BE2C (cell line): ENCODE measurements at regions not wholly inside any gene's neighbourhood (a gene's known extent, or its start where the extent isn't known, plus 50 kb on each side); places are given as distances from the start of the nearest gene placed in this dataset.

Source experiments
- DNase-seq: peaks from one replicate; pipeline ENCODE4 v3.0.0-alpha.2; 2020
- H3K27me3 ChIP-seq: fragments of 250-450 bp; sonication (Bioruptor Pico); 2 replicates; pipeline ENCODE4 v1.5.1; 2020; ENCODE audit warnings: mild to moderate bottlenecking
- H3K36me3 ChIP-seq: fragments of 250-450 bp; sonication (Bioruptor Pico); 2 replicates; pipeline ENCODE4 v1.5.1; 2020; ENCODE audit warnings: mild to moderate bottlenecking
- H3K4me1 ChIP-seq: fragments of 250-450 bp; sonication (Bioruptor Pico); 2 replicates; pipeline ENCODE4 v1.5.1; 2020
- H3K4me3 ChIP-seq: 2 replicates; pipeline ENCODE4 v1.5.1; 2011; ENCODE audit warnings: low read depth, low read length
- H3K9me3 ChIP-seq: fragments of 250-450 bp; sonication (Bioruptor Pico); 2 replicates; pipeline ENCODE4 v1.5.1; 2020
- TF ChIP-seq, protein P1 (sequence below): IDR thresholded peaks from 2 replicates; pipeline ENCODE4 v1.5.1; 2012; ENCODE audit warnings: mild to moderate bottlenecking, low read depth, low read length

DNA sequence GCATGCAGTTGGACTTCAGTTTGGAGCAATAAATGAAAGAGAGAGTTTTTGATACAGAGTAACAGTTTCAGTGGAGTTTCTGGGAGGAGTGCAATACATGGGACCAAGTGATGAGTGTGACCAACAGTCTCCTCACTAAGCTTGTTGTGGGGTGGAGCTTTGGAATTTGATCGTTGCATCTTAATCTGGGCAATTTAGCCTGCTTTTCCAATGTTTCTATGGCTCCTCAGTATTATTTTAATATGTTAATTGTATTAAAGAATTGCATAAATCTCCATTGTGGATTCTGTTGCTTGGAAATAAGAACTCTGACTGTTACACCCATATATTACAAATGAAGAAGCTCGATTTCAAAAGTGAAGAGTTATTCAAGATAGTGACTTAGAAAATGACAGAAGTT lies 446.6 kb upstream of the LRATD1 start:
- DNase-seq = no peak
- Histone ChIP-seq H3K9me3 (no peaks in the 10 kb centered on the region), H3K27me3 (no peaks in the 10 kb centered on the region), H3K4me1 (no peaks in the 10 kb centered on the region), H3K36me3 (no peaks in the 10 kb centered on the region), H3K4me3 (no peak overlapping the region)
- TF ChIP-seq, protein P1, sequence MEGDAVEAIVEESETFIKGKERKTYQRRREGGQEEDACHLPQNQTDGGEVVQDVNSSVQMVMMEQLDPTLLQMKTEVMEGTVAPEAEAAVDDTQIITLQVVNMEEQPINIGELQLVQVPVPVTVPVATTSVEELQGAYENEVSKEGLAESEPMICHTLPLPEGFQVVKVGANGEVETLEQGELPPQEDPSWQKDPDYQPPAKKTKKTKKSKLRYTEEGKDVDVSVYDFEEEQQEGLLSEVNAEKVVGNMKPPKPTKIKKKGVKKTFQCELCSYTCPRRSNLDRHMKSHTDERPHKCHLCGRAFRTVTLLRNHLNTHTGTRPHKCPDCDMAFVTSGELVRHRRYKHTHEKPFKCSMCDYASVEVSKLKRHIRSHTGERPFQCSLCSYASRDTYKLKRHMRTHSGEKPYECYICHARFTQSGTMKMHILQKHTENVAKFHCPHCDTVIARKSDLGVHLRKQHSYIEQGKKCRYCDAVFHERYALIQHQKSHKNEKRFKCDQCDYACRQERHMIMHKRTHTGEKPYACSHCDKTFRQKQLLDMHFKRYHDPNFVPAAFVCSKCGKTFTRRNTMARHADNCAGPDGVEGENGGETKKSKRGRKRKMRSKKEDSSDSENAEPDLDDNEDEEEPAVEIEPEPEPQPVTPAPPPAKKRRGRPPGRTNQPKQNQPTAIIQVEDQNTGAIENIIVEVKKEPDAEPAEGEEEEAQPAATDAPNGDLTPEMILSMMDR = no peak

DNA sequence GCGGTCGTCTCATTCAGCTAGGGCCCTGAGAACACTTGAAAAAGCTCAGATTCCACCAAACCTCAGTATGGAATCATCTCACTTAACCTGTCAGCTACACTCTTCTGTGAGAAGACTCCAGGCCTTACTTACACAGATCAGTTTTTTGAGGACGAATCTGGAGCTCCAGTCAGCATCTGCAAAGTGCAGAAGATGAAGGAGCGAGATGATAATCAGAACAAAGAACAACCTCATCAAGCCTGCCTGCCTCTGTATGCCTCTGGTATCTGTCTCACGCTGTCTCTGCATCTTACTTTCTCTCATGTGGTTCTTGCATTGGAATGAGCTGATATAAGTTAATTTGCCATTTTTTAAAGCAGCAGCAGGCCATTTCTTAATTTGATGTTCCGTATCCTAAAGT lies 444.1 kb upstream of the LRATD1 start:
- Histone ChIP-seq H3K27me3 (peaks cover 3% of the 10 kb centered on the region; the same call in 1 of the 2 replicates), H3K36me3 (no peaks in the 10 kb centered on the region), H3K9me3 (no peaks in the 10 kb centered on the region), H3K4me3 (no peak overlapping the region), H3K4me1 (no peaks in the 10 kb centered on the region)
- DNase-seq = no peak
- TF ChIP-seq, protein P1 = no peak

DNA sequence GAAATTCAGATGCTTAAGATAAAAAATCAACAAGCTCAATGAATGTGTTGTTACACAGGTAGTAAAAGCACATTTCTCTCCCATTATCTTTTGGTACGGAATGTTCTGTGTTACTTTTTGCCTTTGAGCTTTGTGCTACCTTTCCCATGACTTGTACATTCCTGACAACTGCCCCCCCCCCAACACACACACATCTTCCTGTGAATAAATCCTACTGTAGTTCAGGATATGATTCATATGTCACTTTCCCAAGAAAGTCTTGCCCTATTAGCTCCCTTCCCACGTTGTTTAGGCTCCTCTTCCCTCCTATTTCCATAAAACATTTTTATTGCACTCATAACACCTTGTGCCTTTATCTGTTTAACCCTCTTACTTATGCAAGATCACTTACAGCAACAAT lies 442.6 kb upstream of the LRATD1 start:
- TF ChIP-seq, protein P1 = no peak
- no peak for DNase-seq
- Histone ChIP-seq H3K27me3 (peaks cover 12% of the 10 kb centered on the region), H3K4me3 (no peak overlapping the region), H3K9me3 (no peaks in the 10 kb centered on the region), H3K4me1 (no peaks in the 10 kb centered on the region), H3K36me3 (no peaks in the 10 kb centered on the region)

DNA sequence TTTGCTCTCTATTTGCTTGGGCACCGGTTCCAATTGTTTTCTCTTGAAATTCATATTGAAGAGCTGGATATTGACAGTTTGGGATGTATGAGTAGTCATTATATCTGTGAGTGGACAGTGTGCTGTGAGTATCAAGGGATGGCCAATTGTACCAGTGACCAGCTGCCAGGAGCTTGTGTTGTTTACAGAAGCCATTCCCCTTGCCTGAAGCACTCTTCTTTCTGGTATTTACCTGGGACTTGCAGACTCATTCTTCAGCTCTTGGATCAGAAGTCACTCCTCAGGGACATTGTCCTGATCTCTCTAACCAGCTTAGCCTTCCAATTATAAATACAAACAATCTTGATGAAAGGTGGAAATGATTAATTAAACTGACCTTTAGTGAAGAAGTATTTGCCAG lies 438.3 kb upstream of the LRATD1 start:
- no peak for DNase-seq
- TF ChIP-seq, protein P1 = no peak
- H3K9me3 ChIP-seq = no peaks in the 10 kb centered on the region

DNA sequence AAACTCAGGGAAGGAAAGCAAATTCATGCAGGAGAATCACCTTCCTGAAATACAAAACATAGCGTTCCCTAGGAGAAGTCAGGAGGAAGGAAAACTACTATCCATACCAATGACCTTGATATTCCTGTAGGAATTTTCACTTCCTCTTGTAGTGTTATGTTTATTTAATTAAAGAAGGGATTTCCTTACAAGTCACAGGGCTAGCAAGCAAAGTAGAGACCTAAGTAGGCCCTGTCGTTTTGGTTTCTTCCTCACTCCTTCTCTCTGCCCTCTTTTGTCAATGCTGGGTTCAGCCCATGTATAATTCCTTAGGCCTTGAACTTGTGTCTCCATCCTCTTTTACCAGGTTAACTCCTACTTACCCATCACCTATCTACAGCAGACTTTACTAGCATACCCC lies 435.2 kb upstream of the LRATD1 start:
- no peaks in the 10 kb centered on the region for H3K36me3 ChIP-seq
- peaks cover 12% of the 10 kb centered on the region for H3K27me3 ChIP-seq
- DNase-seq = no peak
- TF ChIP-seq, protein P1 = no peak
- no peak overlapping the region for H3K4me3 ChIP-seq
- no peaks in the 10 kb centered on the region for H3K4me1 ChIP-seq
- no peaks in the 10 kb centered on the region for H3K9me3 ChIP-seq

More for the DNA sequence above, 438.3 kb upstream of the LRATD1 start:
- Histone ChIP-seq H3K4me3 (no peak overlapping the region), H3K4me1 (no peaks in the 10 kb centered on the region), H3K36me3 (no peaks in the 10 kb centered on the region), H3K27me3 (peaks cover 12% of the 10 kb centered on the region)

DNA sequence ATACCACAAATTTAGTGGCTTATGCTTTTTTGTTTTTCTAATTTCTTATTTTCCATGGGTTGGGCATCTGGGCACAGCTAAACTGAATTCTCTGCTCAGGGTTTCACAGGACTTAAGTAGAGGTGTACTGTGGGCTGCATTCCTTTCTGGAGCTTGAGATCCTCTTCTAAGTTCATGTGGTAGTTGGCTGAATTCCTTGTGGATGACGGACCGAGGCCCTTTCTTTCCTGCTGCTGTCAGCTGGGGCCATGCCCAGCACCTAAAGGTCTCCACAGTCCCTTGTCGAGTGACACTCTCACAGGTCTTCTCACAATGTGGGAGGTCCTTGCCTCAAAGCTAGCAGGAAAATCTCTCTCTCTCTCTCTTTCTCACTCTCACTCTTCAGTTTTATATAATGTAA lies 433.5 kb upstream of the LRATD1 start:
- no peak for DNase-seq
- H3K36me3 ChIP-seq = no peaks in the 10 kb centered on the region

More for the DNA sequence above, 433.5 kb upstream of the LRATD1 start:
- no peaks in the 10 kb centered on the region for H3K9me3 ChIP-seq
- no peak overlapping the region for H3K4me3 ChIP-seq
- TF ChIP-seq, protein P1 = no peak
- no peaks in the 10 kb centered on the region for H3K4me1 ChIP-seq
- peaks cover 3% of the 10 kb centered on the region; the same call in 1 of the 2 replicates for H3K27me3 ChIP-seq
